GM13977 (cell line): ENCODE measurements at regions not wholly inside any gene's neighbourhood (a gene's known extent, or its start where the extent isn't known, plus 50 kb on each side); places are given as distances from the start of the nearest gene placed in this dataset.
"Not testable (repeated sequence)": the region's sequence is repeated elsewhere in the genome, so short reads cannot be mapped to it uniquely, and the experiment has no call there.

ENCODE experiments used
- DNase-seq: peaks from one replicate; pipeline ENCODE4 v3.0.0; 2012; ENCODE audit warnings: low spot score
- in situ Hi-C: fragments of 300-500 bp; cut with MboI; formaldehyde crosslinking; loops from one replicate; pipeline ENCODE4 v1.12.0; 2022; ENCODE audit warnings: low sequenced_read_pairs, low pct_unique_long_range_greater_than_20kb, mixed read lengths, inconsistent platforms; ENCODE audit not compliant: unreplicated experiment
- TF ChIP-seq, protein P1 (sequence below): IDR thresholded peaks from 2 replicates; pipeline ENCODE4 v1.5.1; 2012; ENCODE audit warnings: mild to moderate bottlenecking, control low read depth; ENCODE audit not compliant: insufficient read depth; ENCODE audit errors: extremely low read depth, missing control alignments

DNA sequence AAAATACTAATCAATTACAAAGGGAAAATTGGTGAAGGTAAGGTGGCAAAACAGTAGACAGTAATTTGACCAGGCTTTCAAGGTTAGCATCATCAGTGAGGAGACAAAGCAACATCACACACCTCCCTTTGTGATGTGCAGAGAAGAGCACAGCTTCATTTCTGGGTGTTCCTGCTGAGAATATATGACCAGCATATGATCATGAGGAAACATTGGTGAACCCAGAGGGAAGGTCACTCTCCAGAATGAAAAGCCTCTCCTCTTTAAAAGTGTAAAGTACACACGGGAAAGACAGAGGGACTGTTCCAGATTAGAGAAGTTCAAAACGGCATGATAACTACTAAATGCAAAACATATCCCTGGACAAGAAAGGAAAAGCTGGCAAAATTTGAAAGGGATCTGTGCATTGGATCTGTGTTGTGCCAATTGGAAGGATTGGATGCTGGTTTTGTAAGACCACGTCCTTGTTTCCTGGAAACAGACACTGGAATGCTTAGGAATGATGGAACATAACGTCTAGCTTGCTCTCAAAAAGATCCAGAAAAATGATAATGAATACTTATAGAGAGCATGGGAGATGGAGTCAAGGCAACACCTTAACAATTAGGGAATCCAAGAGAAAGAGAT lies 80.6 kb upstream of the MITF start:
- TF ChIP-seq, protein P1, sequence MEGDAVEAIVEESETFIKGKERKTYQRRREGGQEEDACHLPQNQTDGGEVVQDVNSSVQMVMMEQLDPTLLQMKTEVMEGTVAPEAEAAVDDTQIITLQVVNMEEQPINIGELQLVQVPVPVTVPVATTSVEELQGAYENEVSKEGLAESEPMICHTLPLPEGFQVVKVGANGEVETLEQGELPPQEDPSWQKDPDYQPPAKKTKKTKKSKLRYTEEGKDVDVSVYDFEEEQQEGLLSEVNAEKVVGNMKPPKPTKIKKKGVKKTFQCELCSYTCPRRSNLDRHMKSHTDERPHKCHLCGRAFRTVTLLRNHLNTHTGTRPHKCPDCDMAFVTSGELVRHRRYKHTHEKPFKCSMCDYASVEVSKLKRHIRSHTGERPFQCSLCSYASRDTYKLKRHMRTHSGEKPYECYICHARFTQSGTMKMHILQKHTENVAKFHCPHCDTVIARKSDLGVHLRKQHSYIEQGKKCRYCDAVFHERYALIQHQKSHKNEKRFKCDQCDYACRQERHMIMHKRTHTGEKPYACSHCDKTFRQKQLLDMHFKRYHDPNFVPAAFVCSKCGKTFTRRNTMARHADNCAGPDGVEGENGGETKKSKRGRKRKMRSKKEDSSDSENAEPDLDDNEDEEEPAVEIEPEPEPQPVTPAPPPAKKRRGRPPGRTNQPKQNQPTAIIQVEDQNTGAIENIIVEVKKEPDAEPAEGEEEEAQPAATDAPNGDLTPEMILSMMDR = no peak
- DNase-seq = no peak
- in situ Hi-C loops = loop anchor here (25.0 kb wide), 1 partner anchor 496 kb away; no protein-coding TSS in a partner anchor

DNA sequence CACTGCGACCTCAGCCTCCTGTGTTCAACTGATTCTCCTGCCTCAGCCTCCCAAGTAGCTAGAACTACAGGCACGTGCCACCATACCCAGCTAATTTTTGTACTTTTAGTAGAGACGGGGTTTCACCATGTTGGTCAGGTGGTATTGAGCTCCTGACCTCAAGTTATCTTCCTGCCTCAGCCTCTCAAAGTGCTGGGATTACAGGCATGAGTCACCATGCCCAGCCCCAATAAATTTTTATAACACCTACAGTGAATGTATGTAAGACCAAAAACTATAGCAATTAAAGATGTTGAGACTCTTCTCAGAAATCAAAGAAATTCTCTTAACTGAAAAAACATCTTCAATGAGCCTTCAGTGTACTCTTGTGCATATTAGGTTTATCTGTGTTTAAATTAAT lies 82.2 kb upstream of the MITF start:
- DNase-seq = not testable (repeated sequence)
- in situ Hi-C loops = loop anchor here (25.0 kb wide), 1 partner anchor 495 kb away; no protein-coding TSS in a partner anchor

DNA sequence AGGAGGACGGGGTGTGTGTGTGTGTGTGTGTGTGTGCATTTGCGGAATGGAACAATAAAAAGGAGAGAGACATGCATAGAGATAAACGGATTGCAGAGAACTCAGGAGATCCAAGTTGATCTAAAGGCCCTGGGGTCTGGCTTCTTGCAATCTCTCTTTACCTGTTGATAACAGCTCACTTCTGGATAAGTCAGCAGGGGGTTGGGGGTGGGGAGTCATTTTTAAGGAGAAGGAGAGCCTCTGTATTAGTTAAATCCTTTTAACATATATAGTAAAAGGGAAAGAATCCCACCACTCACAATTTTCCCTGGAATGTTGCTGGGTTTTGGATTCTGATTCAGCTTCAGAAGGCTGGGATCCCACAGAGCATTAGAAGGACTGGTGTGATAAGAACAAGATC lies 87.5 kb upstream of the MITF start:
- TF ChIP-seq, protein P1 = no peak
- in situ Hi-C loops = loop anchor here (25.0 kb wide), 1 partner anchor 489 kb away; no protein-coding TSS in a partner anchor
- no peak for DNase-seq

DNA sequence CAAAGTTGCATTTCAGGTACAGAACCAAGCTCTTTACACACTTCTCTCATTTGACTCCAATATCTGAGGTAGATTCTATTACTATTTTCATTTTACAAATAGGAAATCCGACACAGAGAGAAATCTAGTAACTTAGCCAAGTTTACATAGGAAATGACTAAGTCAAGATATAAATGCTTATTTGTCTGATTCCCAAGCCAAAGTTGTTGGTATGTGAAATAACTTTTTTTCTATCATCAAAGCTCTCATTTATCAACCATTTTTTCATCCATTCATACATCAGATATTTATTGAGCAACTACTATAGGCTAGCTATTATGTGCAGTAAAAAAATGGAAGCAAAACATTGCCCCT lies 89.2 kb upstream of the MITF start:
- TF ChIP-seq, protein P1 = no peak
- in situ Hi-C loops = loop anchor here (25.0 kb wide), 1 partner anchor 488 kb away; no protein-coding TSS in a partner anchor
- DNase-seq = no peak

DNA sequence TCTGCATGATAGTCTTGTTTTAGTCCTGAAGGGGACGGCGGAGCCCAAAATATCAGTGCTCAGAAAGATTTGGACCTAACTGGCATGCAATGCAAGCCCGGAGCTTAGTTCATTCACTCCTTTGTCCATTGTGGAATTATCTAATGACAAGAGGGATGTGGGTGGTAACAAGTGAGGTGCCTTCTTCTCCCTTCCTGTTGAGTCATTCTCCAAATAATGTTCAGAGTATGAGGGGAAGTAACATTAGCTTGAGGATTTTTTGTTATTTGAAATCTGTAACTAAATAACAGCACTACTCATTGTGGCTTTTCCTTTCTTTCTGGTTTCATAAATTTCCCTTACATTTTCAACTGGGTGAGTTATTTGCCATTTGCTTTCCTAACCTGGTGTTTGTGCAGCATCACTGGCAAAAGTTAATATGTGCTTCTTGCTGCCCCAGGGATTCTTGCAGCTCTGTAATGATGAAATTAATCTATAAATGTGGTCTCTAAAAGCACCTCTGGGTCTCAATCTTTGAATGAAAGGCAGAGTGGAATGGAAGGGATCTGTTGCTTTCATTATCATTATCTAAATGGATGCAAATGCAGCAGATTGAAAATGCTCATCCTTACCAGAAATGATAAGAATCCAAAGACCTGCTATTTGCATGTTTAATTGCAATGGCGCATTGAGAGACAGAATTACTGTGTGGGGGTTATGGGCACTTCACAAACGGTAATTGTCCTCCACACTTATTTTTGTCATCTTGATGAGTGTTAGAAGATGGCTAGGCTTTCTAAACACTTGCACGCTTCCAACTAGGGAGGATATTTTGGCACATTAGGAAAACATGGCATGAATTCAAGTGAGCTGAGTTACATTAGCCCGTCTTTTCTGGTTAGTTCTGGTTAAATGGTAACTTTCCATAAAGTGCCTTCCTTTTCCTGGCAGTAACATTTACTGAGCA lies 89.9 kb upstream of the MITF start:
- DNase-seq = no peak
- TF ChIP-seq, protein P1 = no peak
- in situ Hi-C loops = loop anchor here (25.0 kb wide), 1 partner anchor 487 kb away; no protein-coding TSS in a partner anchor

DNA sequence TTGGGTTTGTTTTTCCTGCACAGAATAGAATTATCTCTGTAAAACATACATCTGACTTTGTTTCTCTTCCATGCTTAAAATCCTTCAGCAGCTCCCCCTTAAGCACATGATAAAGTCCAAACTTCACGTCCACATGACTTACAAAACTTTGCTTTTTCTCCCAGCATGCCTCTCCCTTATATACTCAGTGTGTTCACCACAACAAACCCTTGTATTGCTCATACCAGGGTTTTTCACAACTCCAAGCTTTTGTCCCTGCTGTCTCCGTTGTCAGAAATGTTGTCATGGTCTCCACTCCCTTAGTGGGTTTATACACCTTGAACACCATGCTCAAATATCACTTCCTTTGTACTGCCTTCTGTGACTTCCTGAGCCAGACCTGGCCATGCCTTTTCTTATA lies 91.1 kb upstream of the MITF start:
- no peak for DNase-seq
- TF ChIP-seq, protein P1 = no peak
- in situ Hi-C loops = no loop called here
